GM12878 (cell line): ENCODE measurements at regions not wholly inside any gene's neighbourhood (a gene's known extent, or its start where the extent isn't known, plus 50 kb on each side); places are given as distances from the start of the nearest gene placed in this dataset.

ENCODE experiments used
- ATAC-seq: fragments of 200-7000 bp; cut with Tn5 transposase; 3 replicates; pipeline ENCODE4 v1.9.1; 2020; ENCODE audit warnings: mild to moderate bottlenecking, moderate library complexity
- BruUV-seq: library from RNA; stranded (reverse); fragments of 400-500 nt; replicated peaks from 2 replicates; lab custom pipeline; 2021; lab: Mats Ljungman, UMichigan
- CTCF ChIA-PET: fragments of 300-600 bp; sonication (Branson Sonifier 250); formaldehyde crosslinking; extraction: SDS; loops from one replicate; lab custom pipeline; 2021; ENCODE audit warnings: inconsistent platforms; lab: Yijun Ruan, JAX
- POLR2A ChIA-PET: fragments of 350-600 bp; formaldehyde crosslinking; extraction: SDS; loops from one replicate; lab custom pipeline; 2021; ENCODE audit warnings: inconsistent platforms; lab: Charles Lee
- RAD21 ChIA-PET: fragments of 300-600 bp; sonication (Branson Sonifier 250); formaldehyde crosslinking; loops from one replicate; lab custom pipeline; 2023; ENCODE audit warnings: antibody characterized with exemption; ENCODE audit not compliant: unreplicated experiment; lab: Charles Lee
- SMC1A ChIA-PET: fragments of 300-600 bp; sonication (Branson Sonifier 250); formaldehyde crosslinking; loops from one replicate; lab custom pipeline; 2023; ENCODE audit not compliant: unreplicated experiment, uncharacterized antibody; lab: Charles Lee
- DNase-seq: peaks from one replicate; pipeline ENCODE4 v3.0.0-alpha.2; 2011; ENCODE audit warnings: low read depth, low spot score
- FAIRE-seq: peaks from 3 replicates; lab custom pipeline; 2011; peaks lifted over from hg19 to GRCh38; lab: Jason Lieb, UNC
- H2AFZ ChIP-seq: 2 replicates; pipeline ENCODE4 v1.6.0; 2011; ENCODE audit warnings: low read depth, low read length, control low read depth; ENCODE audit not compliant: control insufficient read depth
- H3K27ac ChIP-seq: 2 replicates; pipeline ENCODE4 v1.5.1; 2011; ENCODE audit warnings: control low read depth; ENCODE audit not compliant: control insufficient read depth, insufficient read depth
- H3K27me3 ChIP-seq, 2 experiments: replicated peaks in 1 of 2; 2 replicates each; pipeline versions ENCODE4 v1.6.0 to v1.6.1; 2011; ENCODE audit warnings: low read length in 1 of 2; ENCODE audit not compliant: control insufficient read depth in 2 of 2, insufficient read depth in 2 of 2
- H3K36me3 ChIP-seq, 2 experiments: 2 replicates each; pipeline ENCODE4 v1.5.1; 2011; ENCODE audit warnings: low read length in 1 of 2; ENCODE audit not compliant: control insufficient read depth in 2 of 2, insufficient read depth in 2 of 2
- H3K4me1 ChIP-seq: 2 replicates; pipeline ENCODE4 v1.6.1; 2011; ENCODE audit warnings: mild to moderate bottlenecking, low read length, moderate library complexity, mixed read lengths; ENCODE audit not compliant: control insufficient read depth, insufficient read depth
- H3K4me2 ChIP-seq: 2 replicates; pipeline ENCODE4 v1.6.0; 2011; ENCODE audit warnings: control low read depth; ENCODE audit not compliant: control insufficient read depth, insufficient read depth
- H3K4me3 ChIP-seq: fragments of 200-600 bp; sonication (generic); 2 replicates; pipeline ENCODE4 v1.5.1; 2016
- H3K79me2 ChIP-seq: 2 replicates; pipeline ENCODE4 v1.6.0; 2011; ENCODE audit warnings: low read length; ENCODE audit not compliant: control insufficient read depth, insufficient read depth
- H3K9ac ChIP-seq: 2 replicates; pipeline ENCODE4 v1.8.0; 2011; ENCODE audit warnings: low read length, control low read depth, mixed read lengths; ENCODE audit not compliant: control insufficient read depth, insufficient read depth
- H3K9me3 ChIP-seq: replicated peaks from 3 replicates; pipeline ENCODE4 v1.5.1; 2011; ENCODE audit warnings: mild to moderate bottlenecking, low read length; ENCODE audit not compliant: control insufficient read depth, insufficient read depth
- H4K20me1 ChIP-seq: 2 replicates; pipeline ENCODE4 v1.6.0; 2011; ENCODE audit not compliant: control insufficient read depth, insufficient read depth
- CBX3 ChIP-seq: fragments of 200-600 bp; sonication (generic); IDR thresholded peaks from 2 replicates; pipeline ENCODE4 v1.6.1; 2016; ENCODE audit warnings: low read depth, borderline replicate concordance
- CEBPB ChIP-seq, 2 experiments: fragments of 150-350 bp in 1 of 2; IDR thresholded peaks; 2 replicates each; pipeline ENCODE4 v1.6.1; 2012 to 2014; ENCODE audit warnings: low read depth in 2 of 2, low read length in 2 of 2, borderline replicate concordance in 1 of 2, inconsistent platforms in 1 of 2
- CUX1 ChIP-seq: IDR thresholded peaks from 2 replicates; pipeline ENCODE4 v1.6.1; 2012; ENCODE audit warnings: improper control_type of control experiment, low read depth, low read length; ENCODE audit not compliant: insufficient replicate concordance
- FOXM1 ChIP-seq: IDR thresholded peaks from 2 replicates; pipeline ENCODE4 v1.6.1; 2012; ENCODE audit warnings: low read depth, mild to moderate bottlenecking, inconsistent platforms, low read length, moderate library complexity
- IRF3 ChIP-seq: fragments of 450-650 bp; IDR thresholded peaks from 2 replicates; pipeline ENCODE4 v1.6.1; 2014; ENCODE audit warnings: mild to moderate bottlenecking
- SMC3 ChIP-seq: IDR thresholded peaks from 2 replicates; pipeline ENCODE4 v1.6.1; 2011; ENCODE audit warnings: low read length, improper control_type of control experiment, borderline replicate concordance
- TCF12 ChIP-seq: IDR thresholded peaks from 2 replicates; pipeline ENCODE4 v1.6.1; 2011; ENCODE audit warnings: low read depth, mild to moderate bottlenecking, low read length
- TCF7 ChIP-seq: IDR thresholded peaks from 2 replicates; pipeline ENCODE4 v1.6.1; 2014; ENCODE audit warnings: antibody characterized with exemption, borderline replicate concordance
- YBX1 ChIP-seq: fragments of 450-650 bp; IDR thresholded peaks from 2 replicates; pipeline ENCODE4 v1.6.1; 2016; ENCODE audit warnings: antibody characterized with exemption
- ZBED1 ChIP-seq: IDR thresholded peaks from 2 replicates; pipeline ENCODE4 v1.6.1; 2016; ENCODE audit warnings: borderline replicate concordance
- ZNF384 ChIP-seq: IDR thresholded peaks from 2 replicates; pipeline ENCODE4 v1.6.1; 2012; ENCODE audit warnings: low read depth, mild to moderate bottlenecking, low read length, improper control_type of control experiment, borderline replicate concordance
- WGBS: methylation state at CpG from one replicate; pipeline ENCODE4 v1.1.6; 2016; ENCODE audit warnings: low lambda C conversion rate; ENCODE audit not compliant: insufficient replicate concordance, insufficient coverage; ENCODE audit errors: missing lambda C conversion rate; 5-methylcytosine and 5-hydroxymethylcytosine counted together
- in situ Hi-C: fragments of 300-500 bp; cut with MboI; formaldehyde crosslinking; loops from 9 replicates; pipeline ENCODE4 v1.14.3; 2018; ENCODE audit warnings: mixed read lengths
- intact Hi-C: fragments of 100-400 bp; cut with micrococcal nuclease; formaldehyde crosslinking; loops from one replicate; pipeline ENCODE4 v1.14.2; 2022; ENCODE audit not compliant: unreplicated experiment

- FAIRE-seq = no peak
- BruUV-seq = no TSS peak
- SMC1A ChIA-PET = no interaction called here
These were observed 230.2 kb upstream of the HES1 start for GRCh38 chr3:193905541-193906396.

More at GRCh38 chr3:193905541-193906396, 230.2 kb upstream of the HES1 start:
- Histone ChIP-seq H3K27ac (no peak overlapping the region), H3K27me3 (peaks cover 0 to 4% of the 10 kb centered on the region in 2 experiments; a peak in 2 of 4 replicates), H4K20me1 (no peaks in the 10 kb centered on the region), H3K4me1 (peaks cover 5% of the 10 kb centered on the region), H3K4me3 (no peak overlapping the region), H3K36me3 (no peaks in the 10 kb centered on the region), H3K79me2 (no peaks in the 10 kb centered on the region), H3K9ac (no peak overlapping the region), H3K9me3 (peaks cover 5% of the 10 kb centered on the region), H3K4me2 (no peak overlapping the region), H2AFZ (no peak overlapping the region)
- no peak for TF ChIP-seq TCF7
- TF ChIP-seq ZNF384 = no peak
- no peak for TF ChIP-seq ZBED1
- no peak for TF ChIP-seq FOXM1
- TF ChIP-seq SMC3 = no peak
- no peak for TF ChIP-seq CUX1
- TF ChIP-seq YBX1 = no peak
- no peak for TF ChIP-seq CEBPB (IDR thresholded peaks at IDR 0.05; ENCODE audit: borderline replicate concordance in 1 of 2, low read depth in 2 of 2, low read length in 2 of 2)
- TF ChIP-seq CBX3 = no peak
- TF ChIP-seq TCF12 = no peak
- TF ChIP-seq IRF3 = no peak
- POLR2A ChIA-PET = no interaction called here
- RAD21 ChIA-PET = interaction anchor here (1.1 kb wide), 1 partner anchor 64 kb away, joined by 3 read pairs; no protein-coding TSS in a partner anchor
- no peak for ATAC-seq
- in situ Hi-C loops = no loop called here
- no peak for DNase-seq
- CTCF ChIA-PET = no interaction called here
- intact Hi-C loops = no loop called here
- 55% methylated on average over 14 of the region's 14 CpGs for WGBS
